Liver (tissue), 8 donors: ENCODE measurements at regions not wholly inside any gene's neighbourhood (a gene's known extent, or its start where the extent isn't known, plus 50 kb on each side); places are given as distances from the start of the nearest gene placed in this dataset.
A peak's percentile ranks its signal among the peaks of the same experiment; 100 is the strongest.

Source experiments
- DNase-seq: peaks from one replicate; pipeline ENCODE4 v3.0.0-alpha.2; 2017; ENCODE audit warnings: low spot score
- H3K27ac ChIP-seq, 2 donors: one replicate each; pipeline ENCODE4 v1.7.0; 2013; ENCODE audit warnings: inconsistent platforms in 2 of 2, low read length in 2 of 2, control low read depth in 1 of 2, low read depth in 1 of 2, mild to moderate bottlenecking in 1 of 2
- H3K27me3 ChIP-seq, 4 donors: one replicate each; pipeline versions ENCODE4 v1.6.1 to v1.7.0; 2013; ENCODE audit warnings: low read length in 3 of 4, inconsistent platforms in 1 of 4, mild to moderate bottlenecking in 1 of 4, moderate library complexity in 1 of 4; ENCODE audit not compliant: control insufficient read depth in 4 of 4, insufficient read depth in 4 of 4
- H3K36me3 ChIP-seq, 4 donors: one replicate each; pipeline versions ENCODE4 v1.6.1 to v1.7.0; 2013; ENCODE audit warnings: low read length in 3 of 4, mild to moderate bottlenecking in 3 of 4, low read depth in 1 of 4, moderate library complexity in 1 of 4; ENCODE audit not compliant: control insufficient read depth in 4 of 4, insufficient read depth in 3 of 4
- H3K4me1 ChIP-seq, 4 donors: one replicate each; pipeline versions ENCODE4 v1.6.1 to v1.7.0; 2013; ENCODE audit warnings: low read length in 3 of 4, mild to moderate bottlenecking in 3 of 4, moderate library complexity in 1 of 4; ENCODE audit not compliant: control insufficient read depth in 4 of 4, insufficient read depth in 4 of 4
- H3K4me3 ChIP-seq, 3 donors: one replicate each; pipeline versions ENCODE4 v1.6.1 to v1.7.0; 2013; ENCODE audit warnings: low read length in 3 of 3, control low read depth in 1 of 3, low read depth in 1 of 3, mild to moderate bottlenecking in 1 of 3
- H3K9ac ChIP-seq, 2 donors: one replicate each; pipeline ENCODE4 v1.7.0; 2013; ENCODE audit warnings: low read length in 2 of 2, mild to moderate bottlenecking in 2 of 2, moderate library complexity in 2 of 2, control low read depth in 1 of 2, low read depth in 1 of 2
- H3K9me3 ChIP-seq, 4 donors: one replicate each; pipeline versions ENCODE4 v1.6.1 to v1.7.0; 2013; ENCODE audit warnings: low read length in 3 of 4; ENCODE audit not compliant: control insufficient read depth in 4 of 4
- EGR1 ChIP-seq, 2 donors: IDR thresholded peaks; 2 replicates each; pipeline ENCODE4 v1.6.1; 2016 to 2018; ENCODE audit warnings: antibody characterized with exemption in 2 of 2, low read depth in 2 of 2
- FOXA2 ChIP-seq: IDR thresholded peaks from 2 replicates; pipeline ENCODE4 v1.6.1; 2016; ENCODE audit warnings: antibody characterized with exemption
- GABPA ChIP-seq, 2 donors: IDR thresholded peaks in 1 of 2; conservative IDR thresholded peaks in 1 of 2; 2 replicates each; pipeline ENCODE4 v1.6.1; 2016; ENCODE audit warnings: antibody characterized with exemption in 2 of 2, mild to moderate bottlenecking in 1 of 2, moderate library complexity in 1 of 2
- HNF4A ChIP-seq, 2 donors: conservative IDR thresholded peaks; 2 replicates each; pipeline ENCODE4 v1.6.1; 2016; ENCODE audit warnings: antibody characterized with exemption in 2 of 2, mild to moderate bottlenecking in 2 of 2
- HNF4G ChIP-seq: IDR thresholded peaks from 2 replicates; pipeline ENCODE4 v1.6.1; 2016; ENCODE audit warnings: antibody characterized with exemption
- JUND ChIP-seq, 2 donors: IDR thresholded peaks; 2 replicates each; pipeline ENCODE4 v1.6.1; 2016; ENCODE audit warnings: antibody characterized with exemption in 2 of 2
- NR2F2 ChIP-seq: IDR thresholded peaks from 2 replicates; pipeline ENCODE4 v1.6.1; 2016; ENCODE audit warnings: antibody characterized with exemption
- RAD21 ChIP-seq, 2 donors: IDR thresholded peaks; 2 replicates each; pipeline ENCODE4 v1.6.1; 2016; ENCODE audit warnings: antibody characterized with exemption in 2 of 2, mild to moderate bottlenecking in 2 of 2
- RXRA ChIP-seq, 2 donors: IDR thresholded peaks; 2 replicates each; pipeline ENCODE4 v1.6.1; 2017 to 2018; ENCODE audit warnings: antibody characterized with exemption in 2 of 2, mild to moderate bottlenecking in 1 of 2
- SP1 ChIP-seq: IDR thresholded peaks from 2 replicates; pipeline ENCODE4 v1.6.1; 2018; ENCODE audit warnings: antibody characterized with exemption, mild to moderate bottlenecking
- TAF1 ChIP-seq: conservative IDR thresholded peaks from 2 replicates; pipeline ENCODE4 v1.6.1; 2016; ENCODE audit warnings: antibody characterized with exemption, mild to moderate bottlenecking
- YY1 ChIP-seq: IDR thresholded peaks from 2 replicates; pipeline ENCODE4 v1.6.1; 2016; ENCODE audit warnings: antibody characterized with exemption, mild to moderate bottlenecking
- WGBS: extraction: QIAGEN DNeasy Blood & Tissue Kit; methylation state at CpG from one replicate; pipeline ENCODE4 v1.1.7; 2013; 5-methylcytosine and 5-hydroxymethylcytosine counted together
- TF ChIP-seq, protein P1 (sequence below): IDR thresholded peaks from 2 replicates; pipeline ENCODE4 v1.6.1; 2016; ENCODE audit warnings: antibody characterized with exemption
- TF ChIP-seq, protein P2 (sequence below): fragments of 150-350 bp; IDR thresholded peaks from 2 replicates; pipeline ENCODE4 v1.5.1; 2017; ENCODE audit warnings: improper control_type of control experiment, low read depth, low read length; ENCODE audit not compliant: missing input control
- TF ChIP-seq, protein P3 (sequence below): IDR thresholded peaks from 2 replicates; pipeline ENCODE4 v1.6.1; 2016; ENCODE audit warnings: antibody characterized with exemption
- donor health status: healthy.
- donor health status: healthy.
- donor health status: healthy.
- donor health status: healthy.
- donor health status: healthy.

DNA sequence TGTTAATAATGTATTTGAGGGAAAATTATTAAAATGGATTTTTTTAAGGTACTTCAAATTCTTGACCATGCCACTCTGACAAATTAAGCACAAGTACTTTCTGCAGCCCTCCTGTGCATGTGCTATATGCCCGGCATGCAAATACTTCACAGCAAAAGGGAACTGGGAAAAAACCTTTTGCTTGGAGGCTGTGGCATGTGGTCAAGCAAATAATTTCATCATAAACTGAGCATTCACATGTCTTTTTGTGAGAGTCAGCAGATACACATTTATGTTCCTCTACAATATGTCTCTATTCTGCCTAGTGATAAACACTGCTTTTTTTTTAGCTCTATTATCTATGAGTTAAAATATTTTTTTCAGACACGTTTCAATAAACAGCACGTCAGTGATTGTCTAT, 53.7 kb upstream of the SEMA3A start:
- H3K4me3 ChIP-seq = no peak overlapping the region
- H3K9ac ChIP-seq = no peak overlapping the region

DNA sequence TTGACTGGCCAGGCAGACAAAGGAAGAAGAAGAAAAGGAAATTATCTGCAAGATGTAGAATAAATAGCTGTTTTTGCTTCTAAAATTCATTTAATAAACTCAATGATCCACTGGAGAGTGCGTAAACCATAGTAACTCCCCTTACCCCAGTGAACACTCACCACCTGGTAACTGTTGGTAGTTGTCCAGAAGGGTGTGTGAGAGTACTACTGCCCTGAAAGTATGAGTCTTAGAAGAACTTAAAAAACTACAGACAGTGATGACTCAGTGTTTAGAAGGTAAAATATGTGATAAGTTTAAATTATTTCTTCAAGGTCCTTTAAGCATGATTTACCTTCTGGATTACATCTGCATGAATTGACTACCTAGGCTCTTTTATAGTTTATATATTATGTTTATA, 53.0 kb upstream of the SEMA3A start:
- no peak overlapping the region for H3K27ac ChIP-seq
- no peak overlapping the region for H3K9ac ChIP-seq
- no peaks in the 10 kb centered on the region for H3K36me3 ChIP-seq
- peaks cover 0 to 4% (median under 1%) of the 10 kb centered on the region in 4 donors for H3K9me3 ChIP-seq
- no peaks in the 10 kb centered on the region for H3K4me1 ChIP-seq
- no peaks in the 10 kb centered on the region for H3K27me3 ChIP-seq
- TF ChIP-seq RXRA (IDR thresholded peaks at IDR 0.05) = no peak
- no peak for TF ChIP-seq HNF4G
- no peak for TF ChIP-seq SP1
- 86% methylated on average over 1 of the region's 1 CpG for WGBS
- no peak for DNase-seq
- no peak overlapping the region for H3K4me3 ChIP-seq

More for the DNA sequence above, 53.7 kb upstream of the SEMA3A start:
- Histone ChIP-seq H3K27ac (peak overlapping the region in 1 of 2 donors; percentile 35), H3K4me1 (no peaks in the 10 kb centered on the region), H3K27me3 (no peaks in the 10 kb centered on the region), H3K36me3 (no peaks in the 10 kb centered on the region), H3K9me3 (peaks cover 0 to 4% (median under 1%) of the 10 kb centered on the region in 4 donors)
- 45% methylated on average over 3 of the region's 3 CpGs for WGBS
- DNase-seq = no peak
- no peak for TF ChIP-seq RAD21 (IDR thresholded peaks at IDR 0.05)
- TF ChIP-seq EGR1 (IDR thresholded peaks at IDR 0.05; ENCODE audit: low read depth in 2 of 2) = no peak
- TF ChIP-seq, protein P1, sequence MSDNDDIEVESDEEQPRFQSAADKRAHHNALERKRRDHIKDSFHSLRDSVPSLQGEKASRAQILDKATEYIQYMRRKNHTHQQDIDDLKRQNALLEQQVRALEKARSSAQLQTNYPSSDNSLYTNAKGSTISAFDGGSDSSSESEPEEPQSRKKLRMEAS = no peak
- TF ChIP-seq, protein P2, sequence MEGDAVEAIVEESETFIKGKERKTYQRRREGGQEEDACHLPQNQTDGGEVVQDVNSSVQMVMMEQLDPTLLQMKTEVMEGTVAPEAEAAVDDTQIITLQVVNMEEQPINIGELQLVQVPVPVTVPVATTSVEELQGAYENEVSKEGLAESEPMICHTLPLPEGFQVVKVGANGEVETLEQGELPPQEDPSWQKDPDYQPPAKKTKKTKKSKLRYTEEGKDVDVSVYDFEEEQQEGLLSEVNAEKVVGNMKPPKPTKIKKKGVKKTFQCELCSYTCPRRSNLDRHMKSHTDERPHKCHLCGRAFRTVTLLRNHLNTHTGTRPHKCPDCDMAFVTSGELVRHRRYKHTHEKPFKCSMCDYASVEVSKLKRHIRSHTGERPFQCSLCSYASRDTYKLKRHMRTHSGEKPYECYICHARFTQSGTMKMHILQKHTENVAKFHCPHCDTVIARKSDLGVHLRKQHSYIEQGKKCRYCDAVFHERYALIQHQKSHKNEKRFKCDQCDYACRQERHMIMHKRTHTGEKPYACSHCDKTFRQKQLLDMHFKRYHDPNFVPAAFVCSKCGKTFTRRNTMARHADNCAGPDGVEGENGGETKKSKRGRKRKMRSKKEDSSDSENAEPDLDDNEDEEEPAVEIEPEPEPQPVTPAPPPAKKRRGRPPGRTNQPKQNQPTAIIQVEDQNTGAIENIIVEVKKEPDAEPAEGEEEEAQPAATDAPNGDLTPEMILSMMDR = no peak
- no peak for TF ChIP-seq FOXA2
- TF ChIP-seq GABPA (IDR thresholded peaks at IDR 0.05 in 1 of 2, conservative IDR thresholded peaks at IDR 0.05 in 1 of 2) = no peak
- TF ChIP-seq NR2F2 = no peak
- TF ChIP-seq HNF4A (conservative IDR thresholded peaks at IDR 0.05) = no peak
- TF ChIP-seq, protein P3, sequence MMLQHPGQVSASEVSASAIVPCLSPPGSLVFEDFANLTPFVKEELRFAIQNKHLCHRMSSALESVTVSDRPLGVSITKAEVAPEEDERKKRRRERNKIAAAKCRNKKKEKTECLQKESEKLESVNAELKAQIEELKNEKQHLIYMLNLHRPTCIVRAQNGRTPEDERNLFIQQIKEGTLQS = no peak
- no peak for TF ChIP-seq JUND (IDR thresholded peaks at IDR 0.05)
- no peak for TF ChIP-seq TAF1
- TF ChIP-seq YY1 = no peak
- TF ChIP-seq SP1 = no peak

DNA sequence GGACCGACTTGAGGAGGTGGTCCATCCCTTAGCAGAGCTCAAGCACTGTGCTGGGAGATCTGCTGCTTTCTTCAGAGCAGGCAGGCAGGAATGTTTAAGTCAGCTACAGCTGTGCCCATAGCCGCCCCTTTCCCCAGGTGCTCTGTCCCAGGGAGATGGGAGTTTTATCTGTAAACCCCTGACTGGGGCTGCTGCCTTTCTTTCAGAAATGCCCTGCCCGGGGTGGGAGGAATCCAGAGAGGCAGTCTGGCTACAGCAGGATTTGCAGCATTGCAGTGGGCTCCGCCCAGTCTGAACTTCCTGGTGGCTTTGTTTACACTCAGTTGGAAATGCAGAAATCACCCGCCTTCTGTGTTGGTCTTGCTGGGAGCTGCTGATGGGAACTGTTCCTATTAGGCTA, 51.2 kb upstream of the SEMA3A start:
- no peaks in the 10 kb centered on the region for H3K36me3 ChIP-seq
- 62% methylated on average over 5 of the region's 5 CpGs for WGBS
- DNase-seq = no peak

More for the DNA sequence above, 51.2 kb upstream of the SEMA3A start:
- no peak overlapping the region for H3K4me3 ChIP-seq
- H3K9ac ChIP-seq = no peak overlapping the region
- no peaks in the 10 kb centered on the region for H3K27me3 ChIP-seq
- TF ChIP-seq TAF1 = no peak
- no peak for TF ChIP-seq EGR1 (IDR thresholded peaks at IDR 0.05; ENCODE audit: low read depth in 2 of 2)
- no peak for TF ChIP-seq HNF4A (conservative IDR thresholded peaks at IDR 0.05)
- no peak for TF ChIP-seq NR2F2
- TF ChIP-seq GABPA (IDR thresholded peaks at IDR 0.05 in 1 of 2, conservative IDR thresholded peaks at IDR 0.05 in 1 of 2) = no peak
- TF ChIP-seq, protein P1 = no peak
- no peak for TF ChIP-seq HNF4G
- no peak for TF ChIP-seq JUND (IDR thresholded peaks at IDR 0.05)
- no peak for TF ChIP-seq YY1
- no peaks in the 10 kb centered on the region for H3K4me1 ChIP-seq
- no peak overlapping the region for H3K27ac ChIP-seq
- peaks cover 0 to 4% (median under 1%) of the 10 kb centered on the region in 4 donors for H3K9me3 ChIP-seq
